ENCODE measurements at regions not wholly inside any gene's neighbourhood (a gene's known extent, or its start where the extent isn't known, plus 50 kb on each side); places are given as distances from the start of the nearest gene placed in this dataset.

DNA sequence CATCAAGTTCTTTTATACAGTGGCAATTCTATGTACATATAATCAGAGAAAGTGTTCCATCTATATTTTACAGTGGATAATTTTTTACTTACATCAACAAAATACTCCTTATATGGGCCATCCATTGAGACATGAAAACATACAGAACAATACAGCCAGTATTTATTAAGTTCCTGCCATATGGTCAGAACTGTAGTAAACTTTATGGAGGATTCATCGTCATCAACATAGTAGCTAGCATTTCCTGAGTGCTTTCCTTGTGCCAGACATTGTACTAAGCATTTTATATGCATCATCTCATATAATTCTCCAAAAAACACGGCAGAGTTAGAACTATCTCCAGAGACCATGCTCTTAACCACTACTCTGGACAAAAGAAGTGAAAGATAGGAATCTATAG is 170.1 kb downstream of the CEP135 start (continued):
- TF ChIP-seq, protein P1, sequence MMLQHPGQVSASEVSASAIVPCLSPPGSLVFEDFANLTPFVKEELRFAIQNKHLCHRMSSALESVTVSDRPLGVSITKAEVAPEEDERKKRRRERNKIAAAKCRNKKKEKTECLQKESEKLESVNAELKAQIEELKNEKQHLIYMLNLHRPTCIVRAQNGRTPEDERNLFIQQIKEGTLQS (IDR thresholded peaks at IDR 0.05; ENCODE audit: insufficient read depth, low read depth, low read length): no peak
- TF ChIP-seq RAD21 (IDR thresholded peaks at IDR 0.05 in 1 of 2, conservative IDR thresholded peaks at IDR 0.05 in 1 of 2; ENCODE audit: low read depth in 2 of 2, low read length in 2 of 2) (no peak), SRF (IDR thresholded peaks at IDR 0.05; ENCODE audit: low read depth, low read length) (no peak), FOSL1 (IDR thresholded peaks at IDR 0.05; ENCODE audit: insufficient read depth, low read depth, low read length) (no peak), SIX5 (IDR thresholded peaks at IDR 0.05; ENCODE audit: low read depth, low read length) (no peak), KDM5A (IDR thresholded peaks at IDR 0.05; ENCODE audit: low read length) (no peak), SAP30 (IDR thresholded peaks at IDR 0.05; ENCODE audit: insufficient read depth, insufficient replicate concordance, low read length) (no peak)
